HepG2 (cell line): ENCODE measurements at regions not wholly inside any gene's neighbourhood (a gene's known extent, or its start where the extent isn't known, plus 50 kb on each side); places are given as distances from the start of the nearest gene placed in this dataset.

Source experiments
- ATAC-seq: fragments of 200-7000 bp; cut with Tn5 transposase; 3 replicates; pipeline ENCODE4 v1.9.1; 2020; ENCODE audit warnings: mild to moderate bottlenecking, moderate library complexity
- BruUV-seq: library from RNA; stranded (reverse); fragments of 400-500 nt; replicated peaks from 2 replicates; lab custom pipeline; 2021; lab: Mats Ljungman, UMichigan
- CTCF ChIA-PET: fragments of 300-600 bp; formaldehyde crosslinking; extraction: SDS; loops from one replicate; lab custom pipeline; 2021; ENCODE audit warnings: low total read pairs, inconsistent platforms, low intra/inter-chr PET ratio; lab: Yijun Ruan, JAX
- POLR2A ChIA-PET: fragments of 350-600 bp; sonication (Branson Sonifier 250); formaldehyde crosslinking; loops from one replicate; lab custom pipeline; 2020; ENCODE audit warnings: antibody characterized with exemption, inconsistent platforms; lab: Yijun Ruan, JAX
- DNase-seq: peaks from one replicate; pipeline ENCODE4 v3.0.0-alpha.2; 2015; ENCODE audit warnings: low spot score
- FAIRE-seq: peaks from 3 replicates; lab custom pipeline; 2011; peaks lifted over from hg19 to GRCh38; lab: Jason Lieb, UNC
- H2AFZ ChIP-seq: one replicate; pipeline ENCODE4 v1.6.1; 2011; ENCODE audit warnings: low read length, inconsistent platforms
- H3K27ac ChIP-seq: fragments of 300-600 bp; 3 replicates; pipeline ENCODE4 v1.8.0; 2011; ENCODE audit warnings: mixed run types, mild to moderate bottlenecking, mixed read lengths, low read length, inconsistent platforms; ENCODE audit not compliant: insufficient read depth; ENCODE audit errors: extremely low read length
- H3K27me3 ChIP-seq, 2 experiments: fragments of 200-600 bp in 1 of 2; 2 replicates in 1 of 2; 3 replicates in 1 of 2; pipeline versions ENCODE4 v1.6.0 to v1.8.0; 2011; ENCODE audit warnings: low read length in 2 of 2, mild to moderate bottlenecking in 2 of 2, moderate library complexity in 2 of 2, inconsistent platforms in 1 of 2; ENCODE audit not compliant: insufficient read depth in 2 of 2, control insufficient read depth in 1 of 2
- H3K36me3 ChIP-seq, 2 experiments: fragments of 200-600 bp in 1 of 2; replicated peaks in 1 of 2; 2 replicates in 1 of 2; 3 replicates in 1 of 2; pipeline versions ENCODE4 v1.5.1 to v1.8.0; 2011; ENCODE audit warnings: low read length in 2 of 2, inconsistent platforms in 1 of 2; ENCODE audit not compliant: insufficient read depth in 2 of 2, control insufficient read depth in 1 of 2
- H3K4me1 ChIP-seq: 2 replicates; pipeline ENCODE4 v1.5.1; 2012; ENCODE audit warnings: low read length, inconsistent platforms; ENCODE audit not compliant: insufficient read depth
- H3K4me2 ChIP-seq: 2 replicates; pipeline ENCODE4 v1.6.0; 2011; ENCODE audit warnings: low read depth, low read length, inconsistent platforms
- H3K4me3 ChIP-seq, 3 experiments: fragments of 200-600 bp in 1 of 3; sonication (generic), shearing (Covaris generic) in 1 of 3; replicated peaks in 1 of 3; 2 replicates each; pipeline ENCODE4 v1.5.1; 2011 to 2016; ENCODE audit warnings: low read length in 3 of 3, inconsistent platforms in 2 of 3, low read depth in 2 of 3, mild to moderate bottlenecking in 2 of 3, control low read depth in 1 of 3, mixed read lengths in 1 of 3; ENCODE audit not compliant: insufficient read depth in 1 of 3
- H3K79me2 ChIP-seq: one replicate; pipeline ENCODE4 v1.6.1; 2011; ENCODE audit warnings: low read length, inconsistent platforms; ENCODE audit not compliant: insufficient read depth
- H3K9ac ChIP-seq: 2 replicates; pipeline ENCODE4 v1.6.0; 2011; ENCODE audit warnings: mild to moderate bottlenecking, low read depth, low read length, inconsistent platforms; ENCODE audit not compliant: insufficient read depth
- H3K9me3 ChIP-seq: 2 replicates; pipeline ENCODE4 v1.5.1; 2012; ENCODE audit warnings: mild to moderate bottlenecking, low read length
- H4K20me1 ChIP-seq: 2 replicates; pipeline ENCODE4 v1.6.0; 2011; ENCODE audit warnings: inconsistent platforms, mild to moderate bottlenecking, low read length, moderate library complexity; ENCODE audit not compliant: insufficient read depth
- ATF1 ChIP-seq: IDR thresholded peaks from 2 replicates; pipeline ENCODE4 v1.6.1; 2016; ENCODE audit warnings: mild to moderate bottlenecking, control low read depth
- GABPB1 ChIP-seq: IDR thresholded peaks from 2 replicates; pipeline ENCODE4 v1.6.1; 2016; ENCODE audit warnings: mild to moderate bottlenecking, missing genetic modification reagents, moderate library complexity, missing compliant biosample characterization
- IKZF4 ChIP-seq: sonication (generic); formaldehyde crosslinking; IDR thresholded peaks from 2 replicates; pipeline ENCODE4 v1.5.1; 2020; ENCODE audit warnings: borderline replicate concordance, mild to moderate bottlenecking, low read depth, missing genetic modification reagents; ENCODE audit errors: not compliant biosample characterization
- KLF9 ChIP-seq: IDR thresholded peaks from 2 replicates; pipeline ENCODE4 v1.6.1; 2016; ENCODE audit warnings: low read depth
- THYN1 ChIP-seq: sonication (generic); formaldehyde crosslinking; IDR thresholded peaks from 2 replicates; pipeline ENCODE4 v1.8.1; 2023; ENCODE audit warnings: low read depth, mild to moderate bottlenecking, moderate library complexity, missing genetic modification reagents, borderline replicate concordance
- ZNF329 ChIP-seq: sonication (generic); formaldehyde crosslinking; IDR thresholded peaks from 2 replicates; pipeline ENCODE4 v1.9.0; 2021; ENCODE audit warnings: low read depth, mild to moderate bottlenecking, missing genetic modification reagents
- ZNF546 ChIP-seq: sonication (generic); formaldehyde crosslinking; conservative IDR thresholded peaks from 2 replicates; pipeline ENCODE4 v1.8.1; 2023; ENCODE audit warnings: mild to moderate bottlenecking, missing genetic modification reagents
- ZNF761 ChIP-seq: sonication (generic); formaldehyde crosslinking; conservative IDR thresholded peaks from 2 replicates; pipeline ENCODE4 v1.4.0; 2020; ENCODE audit warnings: mild to moderate bottlenecking, missing genetic modification reagents
- ZNF781 ChIP-seq: sonication (generic); formaldehyde crosslinking; IDR thresholded peaks from 2 replicates; pipeline ENCODE4 v1.5.1; 2020; ENCODE audit warnings: borderline replicate concordance, mild to moderate bottlenecking, missing genetic modification reagents; ENCODE audit errors: not compliant biosample characterization
- WGBS: methylation state at CpG from one replicate; pipeline ENCODE4 v1.1.6; 2017; ENCODE audit warnings: low lambda C conversion rate; 5-methylcytosine and 5-hydroxymethylcytosine counted together
- in situ Hi-C: cut with HindIII; loops from 2 replicates; pipeline ENCODE4 v1.10.0; 2017; ENCODE audit warnings: low pct_unique_long_range_greater_than_20kb; ENCODE audit not compliant: extremely low pct_ligation_motif_present
- intact Hi-C: fragments of 100-400 bp; cut with micrococcal nuclease; formaldehyde crosslinking; loops from one replicate; pipeline ENCODE4 v1.10.0; 2022; ENCODE audit not compliant: unreplicated experiment
- TF ChIP-seq, protein P1 (sequence below): sonication (generic); formaldehyde crosslinking; IDR thresholded peaks from 2 replicates; pipeline ENCODE4 v1.4.0; 2020; ENCODE audit warnings: low read depth, missing genetic modification reagents
- TF ChIP-seq, protein P2 (sequence below): sonication (generic); formaldehyde crosslinking; IDR thresholded peaks from 2 replicates; pipeline ENCODE4 v1.5.0; 2020; ENCODE audit warnings: mild to moderate bottlenecking, low read depth, missing genetic modification reagents, borderline replicate concordance
- TF ChIP-seq, protein P3 (sequence below): sonication (generic); formaldehyde crosslinking; IDR thresholded peaks from 2 replicates; pipeline ENCODE4 v1.9.0; 2021; ENCODE audit warnings: missing genetic modification reagents, borderline replicate concordance

DNA sequence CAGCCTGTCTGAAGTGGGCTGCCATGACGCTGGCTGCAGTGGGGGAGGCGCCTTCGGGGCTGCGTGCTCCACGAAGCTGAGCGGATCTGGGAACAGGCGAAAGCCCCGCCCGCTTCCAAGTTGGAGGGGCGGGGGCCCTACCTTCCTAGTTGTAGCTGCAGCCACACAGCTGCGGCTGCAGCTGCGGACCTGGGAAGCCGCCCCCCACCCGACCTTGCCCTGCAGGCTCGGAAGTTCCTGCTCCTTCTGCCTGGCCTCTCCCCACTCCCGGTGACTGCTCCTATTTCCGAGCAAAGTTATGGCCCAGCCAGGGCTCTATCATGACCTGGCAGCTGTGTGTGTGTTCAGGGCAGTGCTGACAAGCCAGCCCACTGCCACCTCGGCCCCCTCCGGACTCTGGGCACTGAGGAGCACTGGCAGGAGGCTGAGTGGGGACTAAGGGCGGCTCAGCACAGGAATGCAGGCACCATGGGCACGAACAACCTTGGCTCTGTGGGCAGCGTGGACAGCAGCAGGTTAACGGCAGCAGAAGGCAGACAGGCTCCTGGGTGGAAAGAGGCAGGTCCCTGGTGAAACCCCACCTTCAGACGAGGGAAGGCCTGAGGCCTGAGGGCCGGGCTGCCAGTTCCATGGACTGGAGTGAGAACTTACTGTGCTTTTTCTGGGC, 352.4 kb upstream of the TMCO5A start (continued):
- TF ChIP-seq, protein P1, sequence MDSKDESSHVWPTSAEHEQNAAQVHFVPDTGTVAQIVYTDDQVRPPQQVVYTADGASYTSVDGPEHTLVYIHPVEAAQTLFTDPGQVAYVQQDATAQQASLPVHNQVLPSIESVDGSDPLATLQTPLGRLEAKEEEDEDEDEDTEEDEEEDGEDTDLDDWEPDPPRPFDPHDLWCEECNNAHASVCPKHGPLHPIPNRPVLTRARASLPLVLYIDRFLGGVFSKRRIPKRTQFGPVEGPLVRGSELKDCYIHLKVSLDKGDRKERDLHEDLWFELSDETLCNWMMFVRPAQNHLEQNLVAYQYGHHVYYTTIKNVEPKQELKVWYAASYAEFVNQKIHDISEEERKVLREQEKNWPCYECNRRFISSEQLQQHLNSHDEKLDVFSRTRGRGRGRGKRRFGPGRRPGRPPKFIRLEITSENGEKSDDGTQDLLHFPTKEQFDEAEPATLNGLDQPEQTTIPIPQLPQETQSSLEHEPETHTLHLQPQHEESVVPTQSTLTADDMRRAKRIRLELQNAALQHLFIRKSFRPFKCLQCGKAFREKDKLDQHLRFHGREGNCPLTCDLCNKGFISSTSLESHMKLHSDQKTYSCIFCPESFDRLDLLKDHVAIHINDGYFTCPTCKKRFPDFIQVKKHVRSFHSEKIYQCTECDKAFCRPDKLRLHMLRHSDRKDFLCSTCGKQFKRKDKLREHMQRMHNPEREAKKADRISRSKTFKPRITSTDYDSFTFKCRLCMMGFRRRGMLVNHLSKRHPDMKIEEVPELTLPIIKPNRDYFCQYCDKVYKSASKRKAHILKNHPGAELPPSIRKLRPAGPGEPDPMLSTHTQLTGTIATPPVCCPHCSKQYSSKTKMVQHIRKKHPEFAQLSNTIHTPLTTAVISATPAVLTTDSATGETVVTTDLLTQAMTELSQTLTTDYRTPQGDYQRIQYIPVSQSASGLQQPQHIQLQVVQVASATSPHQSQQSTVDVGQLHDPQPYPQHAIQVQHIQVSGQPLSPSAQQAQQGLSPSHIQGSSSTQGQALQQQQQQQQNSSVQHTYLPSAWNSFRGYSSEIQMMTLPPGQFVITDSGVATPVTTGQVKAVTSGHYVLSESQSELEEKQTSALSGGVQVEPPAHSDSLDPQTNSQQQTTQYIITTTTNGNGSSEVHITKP (CRISPR knock-in tag), result no peak
- no peak for TF ChIP-seq ATF1 (CRISPR knock-in tag)
- TF ChIP-seq, protein P2, sequence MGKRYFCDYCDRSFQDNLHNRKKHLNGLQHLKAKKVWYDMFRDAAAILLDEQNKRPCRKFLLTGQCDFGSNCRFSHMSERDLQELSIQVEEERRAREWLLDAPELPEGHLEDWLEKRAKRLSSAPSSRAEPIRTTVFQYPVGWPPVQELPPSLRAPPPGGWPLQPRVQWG (CRISPR knock-in tag), result no peak

DNA sequence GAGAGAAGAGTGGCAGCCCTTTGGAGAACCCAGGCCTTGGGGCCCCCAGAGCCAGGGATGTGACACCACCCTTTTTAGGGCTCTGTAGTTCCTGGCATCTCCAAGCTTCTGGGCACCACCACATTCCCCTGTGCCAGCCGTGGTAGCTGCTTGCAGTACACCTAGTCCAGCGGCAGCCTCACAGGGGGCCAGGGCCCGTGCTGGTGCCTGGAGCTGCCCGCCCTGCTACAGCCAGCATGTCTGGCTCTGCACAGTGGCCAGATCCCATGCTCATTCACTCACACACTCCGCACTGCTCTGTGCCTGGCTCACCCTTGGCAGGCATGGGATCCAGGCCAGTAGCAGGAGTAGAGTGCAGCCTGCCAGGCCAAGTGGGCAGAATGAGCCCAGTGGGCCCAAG, 351.6 kb upstream of the TMCO5A start:
- H3K27me3 ChIP-seq, result no peaks in the 10 kb centered on the region
- no peaks in the 10 kb centered on the region for H3K4me1 ChIP-seq
- FAIRE-seq (no peak), DNase-seq (no peak)
- no peak overlapping the region for H3K9ac ChIP-seq
- no peak overlapping the region for H2AFZ ChIP-seq
- no peaks in the 10 kb centered on the region for H3K36me3 ChIP-seq
- peaks cover 33% of the 10 kb centered on the region for H3K9me3 ChIP-seq
- no peak for TF ChIP-seq GABPB1 (CRISPR knock-in tag)
- TF ChIP-seq, protein P3, sequence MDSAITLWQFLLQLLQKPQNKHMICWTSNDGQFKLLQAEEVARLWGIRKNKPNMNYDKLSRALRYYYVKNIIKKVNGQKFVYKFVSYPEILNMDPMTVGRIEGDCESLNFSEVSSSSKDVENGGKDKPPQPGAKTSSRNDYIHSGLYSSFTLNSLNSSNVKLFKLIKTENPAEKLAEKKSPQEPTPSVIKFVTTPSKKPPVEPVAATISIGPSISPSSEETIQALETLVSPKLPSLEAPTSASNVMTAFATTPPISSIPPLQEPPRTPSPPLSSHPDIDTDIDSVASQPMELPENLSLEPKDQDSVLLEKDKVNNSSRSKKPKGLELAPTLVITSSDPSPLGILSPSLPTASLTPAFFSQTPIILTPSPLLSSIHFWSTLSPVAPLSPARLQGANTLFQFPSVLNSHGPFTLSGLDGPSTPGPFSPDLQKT, result no peak
- TF ChIP-seq KLF9 (CRISPR knock-in tag), result no peak
- TF ChIP-seq ZNF546 (CRISPR knock-in tag), result no peak
- TF ChIP-seq THYN1 (CRISPR knock-in tag), result no peak
- TF ChIP-seq ZNF761 (CRISPR knock-in tag), result no peak
- TF ChIP-seq ZNF781 (CRISPR knock-in tag), result no peak
- TF ChIP-seq ZNF329 (CRISPR knock-in tag), result no peak
- no peak for TF ChIP-seq IKZF4 (CRISPR knock-in tag)
- TF ChIP-seq, all 625 proteins: peak for 0
- ChIA-PET POLR2A (no interaction called here), CTCF (no interaction called here)
- no TSS peak for BruUV-seq
- Histone ChIP-seq H3K4me2 (no peak overlapping the region), H4K20me1 (no peaks in the 10 kb centered on the region), H3K4me3 (no peak overlapping the region), H3K79me2 (no peaks in the 10 kb centered on the region), H3K27ac (no peak overlapping the region)
- in situ Hi-C loops, result no loop called here
- no peak for ATAC-seq
- intact Hi-C loops, result no loop called here
- 0% methylated on average over 1 of the region's 5 CpGs for WGBS
